ENCODE measurements at regions not wholly inside any gene's neighbourhood (a gene's known extent, or its start where the extent isn't known, plus 50 kb on each side); places are given as distances from the start of the nearest gene placed in this dataset.

- no peak for ATAC-seq (ENCODE audit: low read depth)
- Histone ChIP-seq H3K9ac (ENCODE audit: low read depth, low read length) (no peak overlapping the region), H2BK20ac (ENCODE audit: low read depth, low read length) (no peak overlapping the region), H3K23ac (ENCODE audit: low read depth, low read length) (no peak overlapping the region), H3K14ac (replicated peaks; ENCODE audit: low read depth, low read length) (no peak overlapping the region), H3K56ac (ENCODE audit: extremely low read depth, insufficient read depth, low read length) (no peak overlapping the region), H2AFZ (replicated peaks; ENCODE audit: low read length, poor library complexity) (no peak overlapping the region), H4K91ac (ENCODE audit: insufficient read depth, low read depth, low read length) (no peak overlapping the region), H2BK120ac (ENCODE audit: low read depth, low read length) (no peak overlapping the region), H3K4me1 (ENCODE audit: control insufficient read depth, insufficient read depth, low read length) (no peaks in the 10 kb centered on the region), H3K18ac (ENCODE audit: low read depth, low read length) (no peak overlapping the region), H2BK15ac (ENCODE audit: low read depth, low read length) (no peak overlapping the region), H4K5ac (ENCODE audit: low read depth, low read length) (no peak overlapping the region), H2AK9ac (replicated peaks; ENCODE audit: low read depth, low read length, poor library complexity) (no peak overlapping the region), H3K27me3 (ENCODE audit: control insufficient read depth, insufficient read depth, low read length) (no peaks in the 10 kb centered on the region), H3K79me1 (ENCODE audit: low read depth in 1 of 2, low read length in 2 of 2) (no peaks in the 10 kb centered on the region), H3K4me2 (ENCODE audit: low read depth, low read length) (no peak overlapping the region), H3K36me3 (ENCODE audit: control insufficient read depth, insufficient read depth, low read length) (no peaks in the 10 kb centered on the region), H2AK5ac (ENCODE audit: low read depth, low read length) (no peak overlapping the region), H3K4me3 (ENCODE audit: insufficient read depth, low read depth, low read length) (no peak overlapping the region), H3K4ac (ENCODE audit: low read depth, low read length) (no peak overlapping the region), H4K8ac (ENCODE audit: low read depth in 2 of 2, low read length in 2 of 2) (no peak overlapping the region), H4K20me1 (ENCODE audit: insufficient read depth, low read length) (no peaks in the 10 kb centered on the region), H3K9me1 (ENCODE audit: insufficient read depth, low read length) (no peaks in the 10 kb centered on the region), H3K9me3 (ENCODE audit: control insufficient read depth, insufficient read depth, low read length) (peaks cover 24% of the 10 kb centered on the region), H2BK5ac (ENCODE audit: low read depth, low read length, poor library complexity, severe bottlenecking) (no peak overlapping the region), H3K27ac (ENCODE audit: insufficient read depth, low read length) (no peak overlapping the region)
- TF ChIP-seq RCOR1 (IDR thresholded peaks at IDR 0.05; ENCODE audit: insufficient replicate concordance, low read length) (no peak), FOS (IDR thresholded peaks at IDR 0.05; ENCODE audit: low read depth, low read length) (no peak), CHD1 (IDR thresholded peaks at IDR 0.05; ENCODE audit: low read depth, low read length) (no peak), MXI1 (IDR thresholded peaks at IDR 0.05; ENCODE audit: borderline replicate concordance, low read depth, low read length) (no peak), BHLHE40 (IDR thresholded peaks at IDR 0.05; ENCODE audit: low read depth, low read length) (no peak), RFX5 (IDR thresholded peaks at IDR 0.05; ENCODE audit: low read depth, low read length) (no peak), SMC3 (IDR thresholded peaks at IDR 0.05; ENCODE audit: low read depth, low read length) (no peak), NFE2L2 (IDR thresholded peaks at IDR 0.05; ENCODE audit: low read depth, low read length) (no peak), ELK1 (IDR thresholded peaks at IDR 0.05; ENCODE audit: borderline replicate concordance, low read depth, low read length) (no peak), CTCF (conservative IDR thresholded peaks at IDR 0.05; ENCODE audit: low read depth, low read length) (no peak), POLR2A (IDR thresholded peaks at IDR 0.05; ENCODE audit: low read depth, low read length) (no peak), CEBPB (IDR thresholded peaks at IDR 0.05; ENCODE audit: low read depth, low read length) (no peak), RAD21 (IDR thresholded peaks at IDR 0.05; ENCODE audit: low read length) (no peak), MAZ (IDR thresholded peaks at IDR 0.05; ENCODE audit: borderline replicate concordance, low read depth, low read length) (no peak), MAFK (IDR thresholded peaks at IDR 0.05; ENCODE audit: low read depth, low read length) (no peak)
- TF ChIP-seq, protein P1, sequence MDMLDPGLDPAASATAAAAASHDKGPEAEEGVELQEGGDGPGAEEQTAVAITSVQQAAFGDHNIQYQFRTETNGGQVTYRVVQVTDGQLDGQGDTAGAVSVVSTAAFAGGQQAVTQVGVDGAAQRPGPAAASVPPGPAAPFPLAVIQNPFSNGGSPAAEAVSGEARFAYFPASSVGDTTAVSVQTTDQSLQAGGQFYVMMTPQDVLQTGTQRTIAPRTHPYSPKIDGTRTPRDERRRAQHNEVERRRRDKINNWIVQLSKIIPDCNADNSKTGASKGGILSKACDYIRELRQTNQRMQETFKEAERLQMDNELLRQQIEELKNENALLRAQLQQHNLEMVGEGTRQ (IDR thresholded peaks at IDR 0.05; ENCODE audit: low read depth, low read length), result no peak
- CTCF ChIA-PET, result no interaction called here
- BruUV-seq (replicated peaks), result no TSS peak
- POLR2A ChIA-PET (ENCODE audit: unreplicated experiment), result no interaction called here
- 42% methylated on average over 2 of the region's 4 CpGs; no CpG with 5 or more reads in 1 of the 2 experiments for WGBS, 2 experiments (ENCODE audit: extremely low coverage in 2 of 2, insufficient read length in 1 of 2)
- in situ Hi-C loops (cut with MboI; ENCODE audit: low sequenced_read_pairs) (no loop called here), dilution Hi-C loops (cut with HindIII; ENCODE audit: low sequenced_read_pairs, unreplicated experiment) (no loop called here), intact Hi-C loops (cut with micrococcal nuclease) (no loop called here)
- no peak for DNase-seq
These were observed 580.1 kb downstream of the CCSER2 start for GRCh38 chr10:84908491-84908890.
